Trophoblast cell (in vitro differentiated cells and primary cell): ENCODE measurements at regions not wholly inside any gene's neighbourhood (a gene's known extent, or its start where the extent isn't known, plus 50 kb on each side); places are given as distances from the start of the nearest gene placed in this dataset.

Source experiments
- DNase-seq, 2 donors: peaks; one replicate each; pipeline ENCODE4 v3.0.0-alpha.2; 2016
- H2AFZ ChIP-seq: 2 replicates; pipeline ENCODE4 v1.6.1; 2013; ENCODE audit warnings: low read length, moderate library complexity, mild to moderate bottlenecking; ENCODE audit not compliant: insufficient read depth, poor library complexity
- H2AK5ac ChIP-seq: 2 replicates; pipeline ENCODE4 v1.6.1; 2013; ENCODE audit warnings: mild to moderate bottlenecking, low read length
- H2BK120ac ChIP-seq: 2 replicates; pipeline ENCODE4 v1.6.1; 2013; ENCODE audit warnings: low read length, mild to moderate bottlenecking, moderate library complexity; ENCODE audit not compliant: insufficient read depth, poor library complexity
- H2BK12ac ChIP-seq: 2 replicates; pipeline ENCODE4 v1.6.1; 2013; ENCODE audit warnings: mild to moderate bottlenecking, low read length, moderate library complexity
- H2BK5ac ChIP-seq: 2 replicates; pipeline ENCODE4 v1.6.1; 2013; ENCODE audit warnings: low read length, low read depth, moderate library complexity, mild to moderate bottlenecking; ENCODE audit not compliant: poor library complexity
- H3K14ac ChIP-seq: 2 replicates; pipeline ENCODE4 v1.6.1; 2013; ENCODE audit warnings: mild to moderate bottlenecking, low read length
- H3K18ac ChIP-seq: 2 replicates; pipeline ENCODE4 v1.6.1; 2013; ENCODE audit warnings: mild to moderate bottlenecking, low read length
- H3K23ac ChIP-seq: 2 replicates; pipeline ENCODE4 v1.6.1; 2013; ENCODE audit warnings: low read length
- H3K27ac ChIP-seq: 2 replicates; pipeline ENCODE4 v1.5.1; 2013; ENCODE audit warnings: low read depth, mild to moderate bottlenecking, inconsistent platforms, low read length, moderate library complexity
- H3K27me3 ChIP-seq: 2 replicates; pipeline ENCODE4 v1.6.1; 2013; ENCODE audit warnings: inconsistent platforms, mild to moderate bottlenecking, low read length, moderate library complexity; ENCODE audit not compliant: insufficient read depth
- H3K36me3 ChIP-seq, 2 experiments: 1 replicate in 1 of 2; 2 replicates in 1 of 2; pipeline ENCODE4 v1.6.1; 2013; ENCODE audit warnings: low read length in 2 of 2, mild to moderate bottlenecking in 2 of 2, moderate library complexity in 1 of 2; ENCODE audit not compliant: insufficient read depth in 2 of 2, control insufficient read depth in 1 of 2
- H3K4ac ChIP-seq: 2 replicates; pipeline ENCODE4 v1.6.1; 2013; ENCODE audit warnings: low read depth, mild to moderate bottlenecking, low read length, moderate library complexity
- H3K4me1 ChIP-seq, 2 experiments: 1 replicate in 1 of 2; 2 replicates in 1 of 2; pipeline ENCODE4 v1.6.1; 2013; ENCODE audit warnings: low read length in 2 of 2, mild to moderate bottlenecking in 2 of 2, moderate library complexity in 1 of 2; ENCODE audit not compliant: insufficient read depth in 2 of 2, control insufficient read depth in 1 of 2
- H3K4me2 ChIP-seq: 2 replicates; pipeline ENCODE4 v1.6.1; 2013; ENCODE audit warnings: inconsistent platforms, mild to moderate bottlenecking, low read length, moderate library complexity
- H3K4me3 ChIP-seq: 2 replicates; pipeline ENCODE4 v1.5.1; 2013; ENCODE audit warnings: mild to moderate bottlenecking, low read depth, low read length, inconsistent platforms
- H3K79me1 ChIP-seq: one replicate; pipeline ENCODE4 v1.6.1; 2013; ENCODE audit warnings: low read length
- H3K79me2 ChIP-seq: 2 replicates; pipeline ENCODE4 v1.6.1; 2013; ENCODE audit warnings: low read length, mild to moderate bottlenecking; ENCODE audit not compliant: control insufficient read depth, insufficient read depth, poor library complexity
- H3K9ac ChIP-seq: 2 replicates; pipeline ENCODE4 v1.6.1; 2013; ENCODE audit warnings: mild to moderate bottlenecking, low read length
- H3K9me3 ChIP-seq: 2 replicates; pipeline ENCODE4 v1.6.1; 2013; ENCODE audit warnings: low read depth, mild to moderate bottlenecking, control low read depth, inconsistent platforms, low read length; ENCODE audit not compliant: insufficient read depth
- H4K12ac ChIP-seq: 2 replicates; pipeline ENCODE4 v1.6.1; 2013; ENCODE audit warnings: low read depth, mild to moderate bottlenecking, low read length, moderate library complexity
- H4K8ac ChIP-seq: 2 replicates; pipeline ENCODE4 v1.6.1; 2013; ENCODE audit warnings: low read depth, mild to moderate bottlenecking, low read length, moderate library complexity
- H4K91ac ChIP-seq: one replicate; pipeline ENCODE4 v1.6.1; 2013; ENCODE audit warnings: low read depth, mild to moderate bottlenecking, low read length, moderate library complexity
- WGBS: extraction: QIAGEN DNeasy Blood & Tissue Kit; methylation state at CpG from one replicate; pipeline ENCODE4 v1.1.7; 2013; ENCODE audit warnings: missing lambda C conversion rate; ENCODE audit not compliant: insufficient read length, insufficient coverage; ENCODE audit errors: extremely low coverage; 5-methylcytosine and 5-hydroxymethylcytosine counted together

DNA sequence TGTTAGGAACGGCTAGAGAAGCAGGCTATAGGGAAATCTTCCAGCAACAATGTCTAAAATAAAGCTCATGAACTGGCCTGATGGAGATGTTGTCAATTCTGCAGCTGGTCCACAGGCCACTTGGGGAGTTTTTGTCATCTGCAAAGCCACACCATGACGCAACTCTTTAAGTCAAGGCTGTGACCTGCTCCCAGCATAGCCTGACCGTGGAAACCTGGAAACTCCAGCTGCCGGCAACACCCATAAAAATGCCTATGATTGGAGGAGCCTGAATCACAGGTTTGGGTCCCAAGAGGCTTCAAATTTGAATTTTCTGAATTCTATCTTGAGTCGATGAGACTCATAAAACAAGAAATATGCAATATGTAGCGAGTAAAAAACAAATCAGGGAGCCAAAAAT lies 969.2 kb upstream of the PRKX start:
- peaks cover 0 to 1% of the 10 kb centered on the region in 2 experiments for H3K36me3 ChIP-seq
- no peaks in the 10 kb centered on the region for H3K4me1 ChIP-seq
- H3K4me2 ChIP-seq = no peak overlapping the region
- H3K79me2 ChIP-seq = no peaks in the 10 kb centered on the region
- H3K4me3 ChIP-seq = no peak overlapping the region
- no peak overlapping the region for H4K91ac ChIP-seq
- no CpG with 5 or more reads among the region's 6 CpGs for WGBS
- no peak overlapping the region for H3K23ac ChIP-seq
- no peak overlapping the region for H2BK12ac ChIP-seq
- no peak overlapping the region for H2AK5ac ChIP-seq
- DNase-seq = no peak
- H3K9me3 ChIP-seq = no peaks in the 10 kb centered on the region
- no peak overlapping the region for H2BK120ac ChIP-seq
- H2BK5ac ChIP-seq = no peak overlapping the region
- no peak overlapping the region for H3K18ac ChIP-seq
- H3K79me1 ChIP-seq = no peaks in the 10 kb centered on the region
- H4K12ac ChIP-seq = no peak overlapping the region
- H3K27me3 ChIP-seq = no peaks in the 10 kb centered on the region
- no peak overlapping the region for H3K9ac ChIP-seq
- H2AFZ ChIP-seq = no peak overlapping the region
- H4K8ac ChIP-seq = no peak overlapping the region
- H3K4ac ChIP-seq = no peak overlapping the region
- no peak overlapping the region for H3K14ac ChIP-seq
- H3K27ac ChIP-seq = no peak overlapping the region

DNA sequence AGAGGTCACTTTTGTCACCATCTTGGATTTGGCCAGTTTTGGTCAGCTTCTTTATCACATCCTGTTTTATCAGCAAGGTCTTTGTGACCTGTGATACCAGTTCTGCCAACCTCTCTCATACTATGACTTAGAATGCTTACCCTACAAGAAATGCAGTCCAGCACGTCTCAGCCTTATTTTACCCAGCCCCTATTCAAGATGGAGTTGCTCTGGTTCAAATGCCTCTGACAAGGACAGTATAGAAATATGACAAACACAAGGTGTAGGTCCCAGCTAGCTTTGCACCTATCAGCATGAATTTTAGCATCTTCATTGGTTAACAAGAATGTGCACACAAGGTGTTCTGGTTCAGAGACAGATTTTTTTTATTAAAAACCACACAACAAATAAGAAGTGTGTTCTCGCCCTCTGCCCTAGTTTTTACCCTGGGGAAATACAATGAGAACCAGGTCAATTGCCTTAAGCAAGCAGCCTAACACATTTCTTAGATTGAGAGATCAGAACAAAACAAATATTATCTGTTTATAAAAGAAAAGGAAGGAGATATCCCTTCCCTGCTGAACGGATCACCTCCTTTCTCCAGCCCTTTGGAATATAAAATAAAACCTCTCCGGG lies 962.3 kb upstream of the PRKX start:
- no peak overlapping the region for H4K91ac ChIP-seq
- H3K9me3 ChIP-seq = no peaks in the 10 kb centered on the region
- no peak overlapping the region for H2BK5ac ChIP-seq
- H3K4ac ChIP-seq = no peak overlapping the region
- peak overlapping the region; percentile 31 for H2BK12ac ChIP-seq
- H3K36me3 ChIP-seq = no peaks in the 10 kb centered on the region
- peaks cover 7 to 10% of the 10 kb centered on the region in 2 experiments for H3K4me1 ChIP-seq
- H4K8ac ChIP-seq = no peak overlapping the region
- H3K18ac ChIP-seq = no peak overlapping the region
- no peak overlapping the region for H3K4me3 ChIP-seq
- no peak overlapping the region for H2AK5ac ChIP-seq
- no peak overlapping the region for H3K4me2 ChIP-seq
- H4K12ac ChIP-seq = no peak overlapping the region
- no peak overlapping the region for H3K14ac ChIP-seq
- H3K79me2 ChIP-seq = no peaks in the 10 kb centered on the region
- H3K27ac ChIP-seq = no peak overlapping the region
- no peak overlapping the region for H2AFZ ChIP-seq
- no peak overlapping the region for H2BK120ac ChIP-seq
- no CpG with 5 or more reads among the region's 4 CpGs for WGBS
- no peak for DNase-seq
- no peak overlapping the region for H3K9ac ChIP-seq
- no peak overlapping the region for H3K23ac ChIP-seq
- H3K79me1 ChIP-seq = peaks cover 12% of the 10 kb centered on the region
- H3K27me3 ChIP-seq = no peaks in the 10 kb centered on the region

DNA sequence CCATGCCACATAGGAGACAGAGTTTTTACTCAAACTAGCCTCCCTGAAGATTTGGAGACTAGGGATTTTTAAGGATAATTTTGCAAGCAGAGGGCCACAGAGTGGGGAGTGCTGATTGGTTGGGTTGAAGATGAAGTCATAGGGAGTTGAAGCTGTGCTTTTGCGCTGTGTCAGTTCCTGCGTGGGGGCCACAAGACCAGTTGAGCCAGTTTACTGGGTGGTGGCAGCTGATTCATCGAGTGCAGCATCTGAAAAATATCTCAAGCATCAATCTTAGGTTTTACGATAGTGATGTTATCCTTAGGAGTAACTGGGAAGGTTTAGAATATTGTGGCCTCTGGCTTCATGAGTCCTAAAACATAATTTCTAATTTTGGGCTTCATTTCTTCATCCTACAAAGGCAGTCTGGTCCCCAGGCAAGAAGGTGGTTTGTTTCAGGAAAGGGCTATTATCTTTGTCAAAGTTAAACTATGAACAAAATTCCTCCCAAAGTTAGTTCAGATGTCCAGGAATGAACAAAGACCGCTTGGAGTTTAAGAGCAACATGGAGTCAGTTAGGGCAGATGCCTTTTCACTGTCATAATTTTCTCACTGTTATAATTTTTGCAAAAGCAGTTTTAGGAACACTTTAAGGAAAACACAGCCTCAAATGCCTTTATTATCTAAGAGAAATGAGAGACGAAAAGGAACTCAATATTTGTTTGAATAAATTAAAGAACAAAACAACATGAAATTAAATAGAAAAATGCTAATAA lies 960.8 kb upstream of the PRKX start:
- no peaks in the 10 kb centered on the region for H3K79me2 ChIP-seq
- WGBS = no CpG with 5 or more reads among the region's 6 CpGs
- no peaks in the 10 kb centered on the region for H3K9me3 ChIP-seq
- DNase-seq = peak; percentile 61 to 80
- H3K14ac ChIP-seq = no peak overlapping the region
- peaks cover 7 to 10% of the 10 kb centered on the region in 2 experiments for H3K4me1 ChIP-seq
- no peak overlapping the region for H3K4me2 ChIP-seq
- no peak overlapping the region for H2AFZ ChIP-seq
- H2BK5ac ChIP-seq = peak overlapping the region; percentile 63
- H3K9ac ChIP-seq = no peak overlapping the region
- H3K79me1 ChIP-seq = peaks cover 17% of the 10 kb centered on the region
- no peak overlapping the region for H2BK120ac ChIP-seq
- H2BK12ac ChIP-seq = no peak overlapping the region
- H3K18ac ChIP-seq = no peak overlapping the region
- no peak overlapping the region for H4K8ac ChIP-seq
- no peaks in the 10 kb centered on the region for H3K36me3 ChIP-seq
- H3K23ac ChIP-seq = no peak overlapping the region
- no peaks in the 10 kb centered on the region for H3K27me3 ChIP-seq
- H4K91ac ChIP-seq = no peak overlapping the region
- no peak overlapping the region for H4K12ac ChIP-seq
- no peak overlapping the region for H2AK5ac ChIP-seq
- H3K27ac ChIP-seq = no peak overlapping the region
- no peak overlapping the region for H3K4me3 ChIP-seq
- no peak overlapping the region for H3K4ac ChIP-seq

DNA sequence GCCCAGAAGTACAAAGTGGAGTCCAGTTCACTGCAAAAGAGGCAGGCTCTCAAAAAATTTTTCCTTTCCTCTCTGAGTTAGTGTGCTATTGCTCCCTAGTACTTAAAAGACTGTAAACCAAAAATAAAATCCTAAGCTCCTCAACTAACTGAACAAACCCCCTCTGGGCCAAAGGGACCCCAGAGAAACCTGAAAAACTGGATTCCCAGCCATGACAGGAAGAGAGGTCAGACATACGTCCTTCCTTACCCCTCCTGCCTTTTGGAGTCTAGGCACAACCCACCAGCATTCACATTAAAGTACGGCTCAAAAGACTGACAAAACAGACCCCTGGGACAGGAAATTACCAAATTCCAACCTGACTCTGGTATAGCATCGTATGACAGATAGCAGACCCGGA lies 957.9 kb upstream of the PRKX start:
- DNase-seq = peak in 1 of 2 donors; percentile 28
- peaks cover 17% of the 10 kb centered on the region for H3K79me1 ChIP-seq
- no CpG with 5 or more reads among the region's 4 CpGs for whole genome bisulfite sequencing

More for the DNA sequence above, 957.9 kb upstream of the PRKX start:
- Histone ChIP-seq H4K12ac (no peak overlapping the region), H3K27ac (peak overlapping the region; percentile 93), H2BK5ac (peak overlapping the region; percentile 93), H2BK12ac (no peak overlapping the region), H3K79me2 (no peaks in the 10 kb centered on the region), H3K4ac (peak overlapping the region; percentile 55), H3K23ac (no peak overlapping the region), H3K4me1 (peaks cover 7 to 10% of the 10 kb centered on the region in 2 experiments), H3K14ac (no peak overlapping the region), H4K8ac (no peak overlapping the region), H3K18ac (no peak overlapping the region), H3K9me3 (no peaks in the 10 kb centered on the region), H3K36me3 (no peaks in the 10 kb centered on the region), H2BK120ac (peak overlapping the region; percentile 93), H2AK5ac (no peak overlapping the region), H3K4me3 (no peak overlapping the region), H3K4me2 (no peak overlapping the region), H4K91ac (peak overlapping the region; percentile 95), H2AFZ (no peak overlapping the region), H3K27me3 (no peaks in the 10 kb centered on the region), H3K9ac (no peak overlapping the region)
